NCI-H2196 (cell line): ENCODE measurements at regions not wholly inside any gene's neighbourhood (a gene's known extent, or its start where the extent isn't known, plus 50 kb on each side); places are given as distances from the start of the nearest gene placed in this dataset.

Experiments
- DNase-seq: peaks from one replicate; lab custom pipeline; 2025; ENCODE audit not compliant: unreplicated experiment; lab: John Stamatoyannopoulos, UW

- no peak for DNase-seq
Measured at GRCh38 chr5:68429510-68429909, 214.0 kb downstream of the PIK3R1 start.

GRCh38 chr5:68430279-68430678 lies 214.7 kb downstream of the PIK3R1 start:
- DNase-seq, result no peak

- DNase-seq, result no peak
Measured at GRCh38 chr5:68431186-68431585, 215.6 kb downstream of the PIK3R1 start.

GRCh38 chr5:68431601-68432337 lies 216.2 kb downstream of the PIK3R1 start:
- DNase-seq, result no peak

GRCh38 chr5:68432682-68433081 lies 217.1 kb downstream of the PIK3R1 start:
- no peak for DNase-seq

- DNase-seq, result no peak
Measured at GRCh38 chr5:68433526-68433922, 218.0 kb downstream of the PIK3R1 start.

GRCh38 chr5:68433923-68434879 lies 218.6 kb downstream of the PIK3R1 start:
- DNase-seq, result no peak

GRCh38 chr5:68435611-68436010 lies 220.1 kb downstream of the PIK3R1 start:
- no peak for DNase-seq

- DNase-seq, result no peak
Measured at GRCh38 chr5:68436686-68437520, 221.3 kb downstream of the PIK3R1 start.

GRCh38 chr5:68438876-68439275 lies 223.3 kb downstream of the PIK3R1 start:
- no peak for DNase-seq

GRCh38 chr5:68440245-68440644 lies 224.7 kb downstream of the PIK3R1 start:
- DNase-seq, result no peak

GRCh38 chr5:68440651-68441050 lies 225.1 kb downstream of the PIK3R1 start:
- no peak for DNase-seq

GRCh38 chr5:68441309-68442073 lies 225.9 kb downstream of the PIK3R1 start:
- DNase-seq, result no peak

- DNase-seq, result no peak
Measured at GRCh38 chr5:68443091-68443490, 227.5 kb downstream of the PIK3R1 start.

GRCh38 chr5:68444048-68444447 lies 228.5 kb downstream of the PIK3R1 start:
- no peak for DNase-seq

GRCh38 chr5:68444833-68445232 lies 229.3 kb downstream of the PIK3R1 start:
- DNase-seq, result no peak

GRCh38 chr5:68445257-68446069 lies 229.9 kb downstream of the PIK3R1 start:
- no peak for DNase-seq

GRCh38 chr5:68446070-68446357 lies 230.5 kb downstream of the PIK3R1 start:
- no peak for DNase-seq

GRCh38 chr5:68446487-68446894 lies 230.9 kb downstream of the PIK3R1 start:
- no peak for DNase-seq
